IMR-90 (cell line): ENCODE measurements at regions not wholly inside any gene's neighbourhood (a gene's known extent, or its start where the extent isn't known, plus 50 kb on each side); places are given as distances from the start of the nearest gene placed in this dataset.

ENCODE experiments used
- ATAC-seq: fragments of 200-7000 bp; cut with Tn5 transposase; 2 replicates; pipeline ENCODE4 v1.9.1; 2020; ENCODE audit warnings: low read depth, mild to moderate bottlenecking, moderate library complexity
- BruUV-seq: library from RNA; stranded (reverse); fragments of 400-500 nt; replicated peaks from 2 replicates; lab custom pipeline; 2021; lab: Mats Ljungman, UMichigan
- CTCF ChIA-PET: fragments of 300-600 bp; formaldehyde crosslinking; extraction: SDS; loops from one replicate; lab custom pipeline; 2021; ENCODE audit warnings: antibody characterized with exemption; lab: Yijun Ruan, JAX
- POLR2A ChIA-PET: fragments of 300-600 bp; sonication (Branson Sonifier 250); formaldehyde crosslinking; loops from one replicate; lab custom pipeline; 2022; ENCODE audit warnings: antibody characterized with exemption; ENCODE audit not compliant: unreplicated experiment; lab: Charles Lee
- DNase-seq: peaks from one replicate; pipeline ENCODE4 v3.0.0; 2013
- H2AFZ ChIP-seq: replicated peaks from 2 replicates; pipeline ENCODE3; 2013; ENCODE audit warnings: low read length, mild to moderate bottlenecking; ENCODE audit not compliant: poor library complexity
- H2AK5ac ChIP-seq: 2 replicates; pipeline ENCODE4 v1.6.1; 2013; ENCODE audit warnings: low read depth, low read length, inconsistent platforms
- H2AK9ac ChIP-seq: replicated peaks from 2 replicates; pipeline ENCODE3; 2013; ENCODE audit warnings: mild to moderate bottlenecking, low read depth, low read length, moderate library complexity; ENCODE audit not compliant: poor library complexity
- H2BK120ac ChIP-seq: 2 replicates; pipeline ENCODE4 v1.6.1; 2013; ENCODE audit warnings: low read depth, low read length, inconsistent platforms
- H2BK15ac ChIP-seq: 3 replicates; pipeline ENCODE4 v1.6.1; 2013; ENCODE audit warnings: low read depth, low read length, inconsistent platforms
- H2BK20ac ChIP-seq: 2 replicates; pipeline ENCODE4 v1.6.1; 2013; ENCODE audit warnings: low read depth, mild to moderate bottlenecking, inconsistent platforms, low read length, moderate library complexity
- H2BK5ac ChIP-seq: 2 replicates; pipeline ENCODE4 v1.6.1; 2013; ENCODE audit warnings: mild to moderate bottlenecking, low read depth, low read length, inconsistent platforms; ENCODE audit not compliant: poor library complexity, severe bottlenecking
- H3K14ac ChIP-seq: replicated peaks from 2 replicates; pipeline ENCODE4 v1.6.1; 2013; ENCODE audit warnings: low read depth, low read length, inconsistent platforms
- H3K18ac ChIP-seq: 2 replicates; pipeline ENCODE4 v1.6.1; 2013; ENCODE audit warnings: low read depth, low read length, control low read depth
- H3K23ac ChIP-seq: 2 replicates; pipeline ENCODE4 v1.6.1; 2013; ENCODE audit warnings: low read depth, low read length, inconsistent platforms
- H3K27ac ChIP-seq: 2 replicates; pipeline ENCODE4 v1.5.1; 2013; ENCODE audit warnings: mild to moderate bottlenecking, control low read depth, low read length; ENCODE audit not compliant: insufficient read depth
- H3K27me3 ChIP-seq: 2 replicates; pipeline ENCODE4 v1.6.1; 2013; ENCODE audit warnings: low read length; ENCODE audit not compliant: control insufficient read depth, insufficient read depth
- H3K36me3 ChIP-seq: 2 replicates; pipeline ENCODE4 v1.6.1; 2013; ENCODE audit warnings: low read length, mixed read lengths; ENCODE audit not compliant: control insufficient read depth, insufficient read depth
- H3K4ac ChIP-seq: 2 replicates; pipeline ENCODE4 v1.6.1; 2013; ENCODE audit warnings: low read depth, low read length, inconsistent platforms
- H3K4me1 ChIP-seq: 2 replicates; pipeline ENCODE4 v1.6.1; 2013; ENCODE audit warnings: low read length, mixed read lengths; ENCODE audit not compliant: control insufficient read depth, insufficient read depth
- H3K4me2 ChIP-seq: 2 replicates; pipeline ENCODE4 v1.6.1; 2013; ENCODE audit warnings: low read depth, mild to moderate bottlenecking, control low read depth, low read length, moderate library complexity
- H3K4me3 ChIP-seq: 2 replicates; pipeline ENCODE4 v1.5.1; 2013; ENCODE audit warnings: low read depth, mild to moderate bottlenecking, control low read depth, low read length, moderate library complexity; ENCODE audit not compliant: insufficient read depth
- H3K56ac ChIP-seq: 2 replicates; pipeline ENCODE4 v1.6.1; 2013; ENCODE audit warnings: low read length, inconsistent platforms; ENCODE audit not compliant: insufficient read depth; ENCODE audit errors: extremely low read depth
- H3K79me1 ChIP-seq, 2 experiments: 2 replicates each; pipeline ENCODE4 v1.6.1; 2013; ENCODE audit warnings: low read length in 2 of 2, inconsistent platforms in 1 of 2, low read depth in 1 of 2
- H3K9ac ChIP-seq: 2 replicates; pipeline ENCODE4 v1.6.1; 2013; ENCODE audit warnings: low read depth, low read length, control low read depth
- H3K9me1 ChIP-seq: 2 replicates; pipeline ENCODE4 v1.6.1; 2013; ENCODE audit warnings: low read length, inconsistent platforms; ENCODE audit not compliant: insufficient read depth
- H3K9me3 ChIP-seq: 2 replicates; pipeline ENCODE4 v1.6.1; 2013; ENCODE audit warnings: low read length; ENCODE audit not compliant: control insufficient read depth, insufficient read depth
- H4K20me1 ChIP-seq: 2 replicates; pipeline ENCODE4 v1.6.1; 2013; ENCODE audit warnings: low read length, inconsistent platforms; ENCODE audit not compliant: insufficient read depth
- H4K5ac ChIP-seq: 2 replicates; pipeline ENCODE4 v1.6.1; 2013; ENCODE audit warnings: mild to moderate bottlenecking, low read depth, low read length, control low read depth
- H4K8ac ChIP-seq, 2 experiments: 2 replicates each; pipeline ENCODE4 v1.6.1; 2013; ENCODE audit warnings: low read depth in 2 of 2, low read length in 2 of 2, control low read depth in 1 of 2, inconsistent platforms in 1 of 2
- H4K91ac ChIP-seq: 2 replicates; pipeline ENCODE4 v1.6.1; 2013; ENCODE audit warnings: low read depth, low read length, inconsistent platforms; ENCODE audit not compliant: insufficient read depth
- BHLHE40 ChIP-seq: fragments of 150-350 bp; IDR thresholded peaks from 2 replicates; pipeline ENCODE4 v1.6.1; 2016; ENCODE audit warnings: mild to moderate bottlenecking, low read depth, low read length
- WGBS, 2 experiments: methylation state at CpG; one replicate each; pipeline versions ENCODE4 v1.1.5 to v1.1.7; 2013; ENCODE audit warnings: missing lambda C conversion rate in 2 of 2; ENCODE audit not compliant: insufficient read length in 1 of 2; ENCODE audit errors: extremely low coverage in 2 of 2; 5-methylcytosine and 5-hydroxymethylcytosine counted together
- dilution Hi-C: fragments of 300-500 bp; cut with HindIII; formaldehyde crosslinking; loops from one replicate; pipeline ENCODE4 v1.14.3; 2018; ENCODE audit warnings: low sequenced_read_pairs; ENCODE audit not compliant: unreplicated experiment
- in situ Hi-C: fragments of 300-500 bp; cut with MboI; formaldehyde crosslinking; loops from 3 replicates; pipeline ENCODE4 v1.14.3; 2019; ENCODE audit warnings: low sequenced_read_pairs, inconsistent platforms, mixed read lengths
- intact Hi-C: fragments of 100-400 bp; cut with micrococcal nuclease; formaldehyde crosslinking; loops from 2 replicates; pipeline ENCODE4 v1.10.0; 2022
- TF ChIP-seq, protein P1 (sequence below): fragments of 150-350 bp; IDR thresholded peaks from 2 replicates; pipeline ENCODE4 v1.6.1; 2017; ENCODE audit warnings: mild to moderate bottlenecking, antibody characterized with exemption, low read length, low read depth
- TF ChIP-seq, protein P2 (sequence below): conservative IDR thresholded peaks from 2 replicates; pipeline ENCODE4 v1.5.1; 2012; ENCODE audit warnings: mild to moderate bottlenecking, low read depth, low read length, improper control_type of control experiment

DNA sequence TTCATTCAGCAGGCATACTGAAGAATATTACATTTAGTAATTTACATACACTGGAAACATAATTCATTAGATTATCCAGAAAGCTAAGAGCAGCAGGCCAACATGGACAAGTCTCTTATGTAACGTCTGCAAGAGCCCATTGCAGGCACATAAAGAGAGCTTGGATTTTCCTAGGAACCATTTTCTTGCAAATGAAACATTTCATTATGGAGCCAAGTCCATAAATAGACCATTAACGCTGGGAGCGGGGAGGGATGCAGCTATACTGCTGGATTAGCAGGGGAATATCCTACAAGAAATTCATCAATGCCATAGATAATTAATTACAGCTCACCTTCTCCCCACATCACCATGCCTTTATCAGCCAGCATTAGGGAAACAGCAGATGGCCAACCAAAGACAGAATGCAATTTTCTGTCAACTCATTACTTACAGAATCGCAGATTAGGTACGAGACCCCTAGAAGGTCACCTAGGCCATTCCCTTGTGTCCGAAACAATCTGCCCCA lies 170.4 kb downstream of the C1D start:
- Histone ChIP-seq H3K4ac (no peak overlapping the region), H3K14ac (no peak overlapping the region), H2BK15ac (no peak overlapping the region), H2AK5ac (no peak overlapping the region), H4K8ac (no peak overlapping the region), H3K4me3 (no peak overlapping the region), H3K18ac (no peak overlapping the region), H2BK20ac (no peak overlapping the region), H2AFZ (peak overlapping the region; percentile 9), H3K56ac (no peak overlapping the region), H3K79me1 (no peaks in the 10 kb centered on the region), H3K23ac (no peak overlapping the region), H2AK9ac (no peak overlapping the region), H3K4me1 (no peaks in the 10 kb centered on the region; the same call in 1 of the 2 replicates), H4K5ac (no peak overlapping the region), H3K27me3 (peaks cover 2% of the 10 kb centered on the region; the same call in 1 of the 2 replicates), H4K91ac (no peak overlapping the region), H3K9me3 (no peaks in the 10 kb centered on the region), H3K9me1 (no peaks in the 10 kb centered on the region), H3K4me2 (no peak overlapping the region), H2BK120ac (no peak overlapping the region), H4K20me1 (no peaks in the 10 kb centered on the region), H2BK5ac (no peak overlapping the region), H3K27ac (no peak overlapping the region), H3K9ac (no peak overlapping the region), H3K36me3 (no peaks in the 10 kb centered on the region)
- intact Hi-C loops = no loop called here
- DNase-seq (no peak), ATAC-seq (no peak)
- CTCF ChIA-PET = no interaction called here
- no TSS peak for BruUV-seq
- in situ Hi-C loops = no loop called here
- WGBS, 2 experiments = no CpG with 5 or more reads among the region's 6 CpGs
- POLR2A ChIA-PET = no interaction called here
- dilution Hi-C loops = no loop called here
- TF ChIP-seq, protein P1, sequence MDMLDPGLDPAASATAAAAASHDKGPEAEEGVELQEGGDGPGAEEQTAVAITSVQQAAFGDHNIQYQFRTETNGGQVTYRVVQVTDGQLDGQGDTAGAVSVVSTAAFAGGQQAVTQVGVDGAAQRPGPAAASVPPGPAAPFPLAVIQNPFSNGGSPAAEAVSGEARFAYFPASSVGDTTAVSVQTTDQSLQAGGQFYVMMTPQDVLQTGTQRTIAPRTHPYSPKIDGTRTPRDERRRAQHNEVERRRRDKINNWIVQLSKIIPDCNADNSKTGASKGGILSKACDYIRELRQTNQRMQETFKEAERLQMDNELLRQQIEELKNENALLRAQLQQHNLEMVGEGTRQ = no peak
- no peak for TF ChIP-seq BHLHE40
- TF ChIP-seq, protein P2, sequence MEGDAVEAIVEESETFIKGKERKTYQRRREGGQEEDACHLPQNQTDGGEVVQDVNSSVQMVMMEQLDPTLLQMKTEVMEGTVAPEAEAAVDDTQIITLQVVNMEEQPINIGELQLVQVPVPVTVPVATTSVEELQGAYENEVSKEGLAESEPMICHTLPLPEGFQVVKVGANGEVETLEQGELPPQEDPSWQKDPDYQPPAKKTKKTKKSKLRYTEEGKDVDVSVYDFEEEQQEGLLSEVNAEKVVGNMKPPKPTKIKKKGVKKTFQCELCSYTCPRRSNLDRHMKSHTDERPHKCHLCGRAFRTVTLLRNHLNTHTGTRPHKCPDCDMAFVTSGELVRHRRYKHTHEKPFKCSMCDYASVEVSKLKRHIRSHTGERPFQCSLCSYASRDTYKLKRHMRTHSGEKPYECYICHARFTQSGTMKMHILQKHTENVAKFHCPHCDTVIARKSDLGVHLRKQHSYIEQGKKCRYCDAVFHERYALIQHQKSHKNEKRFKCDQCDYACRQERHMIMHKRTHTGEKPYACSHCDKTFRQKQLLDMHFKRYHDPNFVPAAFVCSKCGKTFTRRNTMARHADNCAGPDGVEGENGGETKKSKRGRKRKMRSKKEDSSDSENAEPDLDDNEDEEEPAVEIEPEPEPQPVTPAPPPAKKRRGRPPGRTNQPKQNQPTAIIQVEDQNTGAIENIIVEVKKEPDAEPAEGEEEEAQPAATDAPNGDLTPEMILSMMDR = no peak
